DND-41 (cell line): ENCODE measurements at regions not wholly inside any gene's neighbourhood (a gene's known extent, or its start where the extent isn't known, plus 50 kb on each side); places are given as distances from the start of the nearest gene placed in this dataset.

Experiments
- CTCF ChIP-seq: IDR thresholded peaks from 2 replicates; pipeline ENCODE4 v1.5.1; 2012; ENCODE audit warnings: borderline replicate concordance, low read length, moderate library complexity, mild to moderate bottlenecking; ENCODE audit not compliant: poor library complexity, severe bottlenecking; ENCODE audit errors: extremely low read depth
- EZH2 ChIP-seq: IDR thresholded peaks from 3 replicates; pipeline ENCODE4 v1.6.1; 2012; ENCODE audit warnings: borderline replicate concordance, low read depth, mild to moderate bottlenecking, moderate library complexity, low read length, inconsistent platforms; ENCODE audit not compliant: severe bottlenecking

GRCh38 chr13:40270726-40271125 is 395.7 kb downstream of the FOXO1 start:
- TF ChIP-seq CTCF (no peak), EZH2 (no peak)
